T47D (cell line): ENCODE measurements at regions not wholly inside any gene's neighbourhood (a gene's known extent, or its start where the extent isn't known, plus 50 kb on each side); places are given as distances from the start of the nearest gene placed in this dataset.

Experiments
- DNase-seq, 2 experiments: peaks; one replicate each; pipeline versions ENCODE4 v3.0.0 to v3.0.0-alpha.2; 2011 to 2012; ENCODE audit warnings: low read depth in 1 of 2, low spot score in 1 of 2
- JUND ChIP-seq: IDR thresholded peaks from 2 replicates; pipeline ENCODE4 v1.6.1; 2012; ENCODE audit warnings: low read depth
- in situ Hi-C: cut with HindIII; loops from 2 replicates; pipeline ENCODE4 v1.10.0; 2016; ENCODE audit warnings: low sequenced_read_pairs, low pct_unique_long_range_greater_than_20kb

- TF ChIP-seq JUND = no peak
- in situ Hi-C loops = no loop called here
- no peak for DNase-seq
Observed at GRCh38 chr3:56980243-56980642, 80.2 kb upstream of the SPATA12 start.

- no peak for TF ChIP-seq JUND
- in situ Hi-C loops = no loop called here
- DNase-seq = no peak
Observed at GRCh38 chr3:56979791-56980190, 80.7 kb upstream of the SPATA12 start.

- DNase-seq = no peak
- TF ChIP-seq JUND = no peak
- in situ Hi-C loops = no loop called here
Observed at GRCh38 chr3:56977561-56977889, 82.9 kb upstream of the SPATA12 start.

GRCh38 chr3:56976651-56977560 lies 83.6 kb upstream of the SPATA12 start:
- TF ChIP-seq JUND = no peak
- in situ Hi-C loops = no loop called here
- DNase-seq = no peak

- in situ Hi-C loops = no loop called here
- TF ChIP-seq JUND = no peak
- DNase-seq = no peak
Observed at GRCh38 chr3:56975567-56975966, 84.9 kb upstream of the SPATA12 start.

GRCh38 chr3:56974247-56974930 lies 86.1 kb upstream of the SPATA12 start:
- in situ Hi-C loops = no loop called here
- no peak for TF ChIP-seq JUND
- no peak for DNase-seq

GRCh38 chr3:56971816-56972215 lies 88.6 kb upstream of the SPATA12 start:
- in situ Hi-C loops = no loop called here
- DNase-seq = no peak
- TF ChIP-seq JUND = no peak

- DNase-seq = no peak
- no peak for TF ChIP-seq JUND
- in situ Hi-C loops = no loop called here
Observed at GRCh38 chr3:56971261-56971660, 89.2 kb upstream of the SPATA12 start.

- no peak for TF ChIP-seq JUND
- in situ Hi-C loops = no loop called here
- DNase-seq = no peak
Observed at GRCh38 chr3:56970461-56970879, 90.0 kb upstream of the SPATA12 start.

GRCh38 chr3:56969851-56970250 lies 90.6 kb upstream of the SPATA12 start:
- DNase-seq = no peak
- in situ Hi-C loops = no loop called here

GRCh38 chr3:56966509-56966908 lies 94.0 kb upstream of the SPATA12 start:
- no peak for TF ChIP-seq JUND
- DNase-seq = no peak
- in situ Hi-C loops = no loop called here

More at GRCh38 chr3:56969851-56970250, 90.6 kb upstream of the SPATA12 start:
- no peak for TF ChIP-seq JUND

- in situ Hi-C loops = no loop called here
- no peak for TF ChIP-seq JUND
- DNase-seq = no peak
Observed at GRCh38 chr3:56966104-56966503, 94.4 kb upstream of the SPATA12 start.

- TF ChIP-seq JUND = no peak
- in situ Hi-C loops = no loop called here
- no peak for DNase-seq
Observed at GRCh38 chr3:56962922-56963321, 97.5 kb upstream of the SPATA12 start.
